Breast epithelium (tissue), 4 donors: ENCODE measurements at regions not wholly inside any gene's neighbourhood (a gene's known extent, or its start where the extent isn't known, plus 50 kb on each side); places are given as distances from the start of the nearest gene placed in this dataset.

Source experiments
- DNase-seq, 2 donors: peaks; one replicate each; pipeline ENCODE4 v3.0.0-alpha.2; 2019; ENCODE audit warnings: low spot score in 2 of 2
- H3K27ac ChIP-seq, 2 donors: fragments of 200-600 bp; sonication (generic) in 1 of 2; one replicate each; pipeline ENCODE4 v1.5.1; 2016 to 2019; ENCODE audit warnings: mild to moderate bottlenecking in 1 of 2
- H3K27me3 ChIP-seq, 2 donors: fragments of 200-600 bp; sonication (generic) in 1 of 2; one replicate each; pipeline versions ENCODE4 v1.5.1 to v1.6.0; 2017 to 2019; ENCODE audit warnings: control low read depth in 1 of 2, mild to moderate bottlenecking in 1 of 2
- H3K36me3 ChIP-seq: fragments of 200-600 bp; one replicate; pipeline ENCODE4 v1.5.1; 2019
- H3K4me1 ChIP-seq, 2 donors: fragments of 200-600 bp; sonication (generic); one replicate each; pipeline ENCODE4 v1.5.1; 2016 to 2019; ENCODE audit warnings: control low read depth in 1 of 2
- H3K4me3 ChIP-seq, 3 donors: fragments of 200-600 bp; sonication (generic); 1 replicate in 2 of 3; 2 replicates in 1 of 3; pipeline ENCODE4 v1.5.1; 2016 to 2019; ENCODE audit warnings: mild to moderate bottlenecking in 3 of 3, moderate library complexity in 2 of 3
- H3K9me3 ChIP-seq, 2 donors: fragments of 200-600 bp; sonication (generic) in 1 of 2; one replicate each; pipeline ENCODE4 v1.5.1; 2016 to 2019; ENCODE audit warnings: control low read depth in 1 of 2
- POLR2A ChIP-seq: fragments of 450-650 bp; IDR thresholded peaks from one replicate; pipeline ENCODE4 v1.6.1; 2016; ENCODE audit warnings: antibody characterized with exemption, mild to moderate bottlenecking, moderate library complexity
- POLR2AphosphoS5 ChIP-seq, 3 donors: sonication (generic); formaldehyde crosslinking; IDR thresholded peaks; one replicate each; pipeline ENCODE4 v1.6.1; 2017; ENCODE audit warnings: antibody characterized with exemption in 3 of 3
- intact Hi-C: fragments of 100-400 bp; cut with DNase I; formaldehyde crosslinking; loops from one replicate; pipeline ENCODE4 v1.15.1; 2023; ENCODE audit warnings: low total_unique reads
- TF ChIP-seq, protein P1 (sequence below), 3 donors: fragments of 450-650 bp; IDR thresholded peaks; one replicate each; pipeline ENCODE4 v1.5.1; 2016 to 2017; ENCODE audit warnings: antibody characterized with exemption in 3 of 3, mild to moderate bottlenecking in 3 of 3, moderate library complexity in 3 of 3

DNA sequence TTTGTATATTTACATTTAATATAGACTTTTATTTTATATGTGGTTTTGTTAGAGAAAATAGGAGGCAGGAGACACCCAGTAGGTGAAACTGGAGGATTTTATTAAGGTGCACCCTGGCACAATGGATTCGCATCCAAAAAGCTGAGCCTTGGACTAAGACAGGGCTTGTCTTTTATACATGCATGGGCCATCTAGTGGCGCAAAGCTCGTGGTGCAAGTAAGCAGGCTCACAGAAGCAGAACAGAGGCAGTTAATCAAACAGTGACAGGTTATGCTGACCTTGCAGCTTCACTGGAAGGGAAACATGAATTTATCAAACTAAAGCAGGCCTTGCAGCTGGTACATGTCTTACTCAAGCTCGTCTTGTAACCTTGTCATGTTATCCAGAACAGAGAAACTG lies 58.8 kb upstream of the ZNF681 start:
- Histone ChIP-seq H3K4me1 (no peaks in the 10 kb centered on the region), H3K36me3 (no peaks in the 10 kb centered on the region), H3K27me3 (no peaks in the 10 kb centered on the region), H3K4me3 (no peak overlapping the region), H3K9me3 (peaks cover 21 to 30% of the 10 kb centered on the region in 2 donors), H3K27ac (no peak overlapping the region)
- DNase-seq, result no peak
- intact Hi-C loops, result no loop called here
- TF ChIP-seq POLR2A, result no peak
- TF ChIP-seq, protein P1, sequence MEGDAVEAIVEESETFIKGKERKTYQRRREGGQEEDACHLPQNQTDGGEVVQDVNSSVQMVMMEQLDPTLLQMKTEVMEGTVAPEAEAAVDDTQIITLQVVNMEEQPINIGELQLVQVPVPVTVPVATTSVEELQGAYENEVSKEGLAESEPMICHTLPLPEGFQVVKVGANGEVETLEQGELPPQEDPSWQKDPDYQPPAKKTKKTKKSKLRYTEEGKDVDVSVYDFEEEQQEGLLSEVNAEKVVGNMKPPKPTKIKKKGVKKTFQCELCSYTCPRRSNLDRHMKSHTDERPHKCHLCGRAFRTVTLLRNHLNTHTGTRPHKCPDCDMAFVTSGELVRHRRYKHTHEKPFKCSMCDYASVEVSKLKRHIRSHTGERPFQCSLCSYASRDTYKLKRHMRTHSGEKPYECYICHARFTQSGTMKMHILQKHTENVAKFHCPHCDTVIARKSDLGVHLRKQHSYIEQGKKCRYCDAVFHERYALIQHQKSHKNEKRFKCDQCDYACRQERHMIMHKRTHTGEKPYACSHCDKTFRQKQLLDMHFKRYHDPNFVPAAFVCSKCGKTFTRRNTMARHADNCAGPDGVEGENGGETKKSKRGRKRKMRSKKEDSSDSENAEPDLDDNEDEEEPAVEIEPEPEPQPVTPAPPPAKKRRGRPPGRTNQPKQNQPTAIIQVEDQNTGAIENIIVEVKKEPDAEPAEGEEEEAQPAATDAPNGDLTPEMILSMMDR (IDR thresholded peaks at IDR 0.05), result peak in 2 of 3 donors; percentile 32 to 33

- H3K4me3 ChIP-seq, result no peak overlapping the region
- no peak for TF ChIP-seq POLR2A
- TF ChIP-seq, protein P1 (IDR thresholded peaks at IDR 0.05), result no peak
- no peak for TF ChIP-seq POLR2AphosphoS5 (IDR thresholded peaks at IDR 0.05)
- intact Hi-C loops, result no loop called here
Measured at GRCh38 chr19:23810496-23810895, 51.8 kb upstream of the ZNF681 start.

More at GRCh38 chr19:23810496-23810895, 51.8 kb upstream of the ZNF681 start:
- no peak for DNase-seq
- no peaks in the 10 kb centered on the region for H3K9me3 ChIP-seq
- H3K36me3 ChIP-seq, result no peaks in the 10 kb centered on the region
- no peak overlapping the region for H3K27ac ChIP-seq
- H3K4me1 ChIP-seq, result no peaks in the 10 kb centered on the region
- no peaks in the 10 kb centered on the region for H3K27me3 ChIP-seq
